ENCODE measurements at regions not wholly inside any gene's neighbourhood (a gene's known extent, or its start where the extent isn't known, plus 50 kb on each side); places are given as distances from the start of the nearest gene placed in this dataset.
"Not testable (repeated sequence)": the region's sequence is repeated elsewhere in the genome, so short reads cannot be mapped to it uniquely, and the experiment has no call there.

GRCh38 chr4:101730291-101731117, 60.0 kb upstream of the BANK1 start:
- DNase-seq = peak; percentile 31

- no peak for DNase-seq
Observed at GRCh38 chr4:101727238-101727637, 63.3 kb upstream of the BANK1 start.

GRCh38 chr4:101724093-101724492, 66.4 kb upstream of the BANK1 start:
- no peak for DNase-seq

GRCh38 chr4:101718810-101719209, 71.7 kb upstream of the BANK1 start:
- DNase-seq = no peak

DNA sequence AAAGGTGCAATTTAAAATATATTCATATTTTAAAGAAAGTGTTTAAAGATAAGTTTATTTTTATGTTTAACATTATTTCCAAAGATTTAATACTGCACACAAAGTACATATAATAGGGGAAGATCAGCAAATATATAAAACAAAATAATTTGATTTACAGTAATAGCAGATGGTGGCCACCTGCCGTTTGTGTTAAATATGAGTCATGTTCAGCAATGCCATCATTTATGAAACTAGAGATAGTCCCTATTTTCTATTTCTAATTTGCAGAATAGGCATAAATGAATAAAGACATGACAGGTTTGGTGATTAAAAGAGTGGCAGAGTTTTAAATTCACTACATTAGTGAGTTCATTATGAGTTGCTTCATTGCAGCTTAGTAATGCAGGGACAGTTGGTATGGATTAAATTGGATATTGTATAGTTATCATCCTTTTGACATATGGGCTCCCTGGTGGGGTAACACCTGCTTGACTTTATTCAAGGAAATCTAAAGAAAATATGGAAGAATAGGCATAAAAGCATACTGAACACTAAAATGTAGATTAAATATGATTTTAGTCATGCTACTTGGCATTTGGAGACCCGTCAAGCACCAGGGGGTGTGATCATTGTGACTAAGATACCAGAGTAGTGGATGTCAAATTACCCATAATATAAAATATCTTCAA, 78.8 kb upstream of the BANK1 start:
- peak; percentile 97 for DNase-seq

- DNase-seq = peak; percentile 45
Observed at GRCh38 chr4:101710806-101711205, 79.7 kb upstream of the BANK1 start.

GRCh38 chr4:101708293-101709039, 82.1 kb upstream of the BANK1 start:
- DNase-seq = no peak

GRCh38 chr4:101707596-101707995, 82.9 kb upstream of the BANK1 start:
- no peak for DNase-seq

GRCh38 chr4:101706535-101707057, 83.9 kb upstream of the BANK1 start:
- DNase-seq = no peak

GRCh38 chr4:101701551-101701950, 89.0 kb upstream of the BANK1 start:
- DNase-seq = no peak

DNA sequence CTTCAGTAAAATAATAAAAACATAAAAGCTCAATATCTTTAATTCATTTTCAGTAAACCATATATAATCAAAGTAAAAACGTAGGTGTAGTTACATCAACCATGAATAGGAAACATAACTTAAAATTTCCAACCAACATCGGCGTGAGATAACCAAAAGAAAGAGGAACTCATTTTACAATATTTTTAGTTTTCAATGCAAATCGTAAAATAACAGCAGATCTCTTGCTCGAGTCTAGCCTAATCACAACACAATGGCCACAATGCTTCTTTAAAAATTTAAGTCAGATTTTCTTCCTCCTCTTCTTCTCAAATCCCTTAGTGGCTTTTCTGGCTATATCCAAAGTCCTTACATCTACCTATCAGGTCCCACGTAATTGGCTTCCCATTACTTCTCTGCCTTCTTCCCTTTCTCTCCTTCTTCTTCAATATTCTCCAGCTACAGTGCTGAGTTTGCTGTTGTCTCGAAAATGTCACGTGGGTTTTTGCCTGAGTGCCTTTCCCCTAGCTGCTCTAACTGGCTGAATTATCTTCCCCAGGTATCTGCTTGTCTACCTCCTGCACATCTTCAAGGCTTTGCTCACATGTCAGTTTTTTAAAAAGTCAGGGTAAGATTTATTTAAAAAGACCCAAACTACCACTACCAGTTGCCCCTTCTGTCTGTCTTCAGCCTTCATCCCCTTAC, 90.9 kb upstream of the BANK1 start:
- DNase-seq = no peak

DNA sequence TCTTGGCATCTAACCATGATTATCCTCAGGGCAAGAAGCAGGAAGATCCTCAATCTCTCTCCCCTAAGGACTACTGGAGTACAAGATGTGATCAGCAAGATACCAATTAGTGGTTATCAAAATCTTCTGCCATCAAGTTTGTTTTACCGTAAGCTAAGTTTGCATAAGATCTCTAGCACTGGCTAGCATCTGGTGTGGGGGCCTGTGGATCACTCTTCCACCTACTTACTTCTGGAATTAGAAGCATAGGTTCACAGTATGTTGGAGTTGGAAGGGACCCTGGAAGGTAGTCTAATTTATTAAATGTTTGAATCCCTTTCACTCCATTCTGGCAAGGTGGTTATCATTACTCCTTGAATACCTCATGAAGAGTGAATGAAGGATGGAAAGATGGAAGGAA, 93.3 kb upstream of the BANK1 start:
- no peak for DNase-seq

DNA sequence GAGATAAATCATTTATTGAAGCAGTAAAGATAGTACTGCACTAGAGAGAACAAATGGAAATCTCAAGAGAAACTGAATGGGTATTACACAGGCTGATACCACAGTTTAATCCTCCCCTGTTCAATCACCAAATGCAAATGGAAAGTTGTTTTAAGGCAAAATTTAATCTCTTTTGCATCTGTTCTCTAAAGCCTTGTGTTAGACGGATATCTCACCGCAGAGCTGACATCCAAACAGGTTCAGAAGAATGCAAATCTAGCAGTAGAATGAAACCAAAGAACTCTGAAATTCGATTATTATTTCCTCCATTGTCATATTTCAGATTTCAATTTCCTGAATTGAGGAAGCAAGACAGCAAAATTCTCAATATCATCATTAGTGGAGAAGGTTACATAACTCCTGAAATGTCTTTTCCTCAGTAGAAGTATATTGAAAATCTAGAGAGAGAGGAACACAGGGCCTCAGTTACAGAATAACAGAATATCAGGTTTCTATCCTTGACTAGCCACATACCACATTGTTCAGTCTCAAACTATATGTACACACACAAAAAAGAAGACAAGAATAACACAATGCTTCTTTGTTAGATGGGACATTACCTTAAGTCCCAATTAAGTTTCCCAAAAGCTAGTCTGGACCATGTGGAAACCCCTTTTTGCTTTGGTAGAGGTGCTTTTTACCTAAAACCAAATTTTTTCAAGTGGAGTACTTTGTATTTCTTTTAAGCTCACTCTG, 94.1 kb upstream of the BANK1 start:
- DNase-seq = no peak

GRCh38 chr4:101695176-101695575, 95.4 kb upstream of the BANK1 start:
- no peak for DNase-seq

- not testable (repeated sequence) for DNase-seq
Observed at GRCh38 chr4:101694403-101694802, 96.1 kb upstream of the BANK1 start.

- peak; percentile 80 for DNase-seq
Observed at GRCh38 chr4:101693842-101694398, 96.6 kb upstream of the BANK1 start.

DNA sequence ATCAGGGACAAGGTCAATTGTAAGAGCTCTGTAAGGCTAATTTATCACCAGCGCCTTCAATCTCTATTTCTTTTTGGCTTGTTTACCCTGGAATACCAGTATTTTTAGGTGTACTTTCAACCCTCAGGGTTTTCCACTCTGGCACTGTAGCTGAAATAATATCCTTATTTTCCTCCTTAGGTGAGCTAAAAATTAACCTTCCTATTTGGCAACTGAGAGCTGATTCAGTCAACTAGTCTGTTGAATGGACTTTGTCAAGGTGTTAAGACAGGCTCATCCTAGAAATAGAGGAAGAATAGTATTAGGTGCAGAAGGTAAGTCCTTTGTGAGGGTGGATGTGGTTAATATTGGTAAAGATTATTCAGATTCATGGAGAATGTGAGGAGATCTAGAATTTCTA, 101.3 kb upstream of the BANK1 start:
- no peak for DNase-seq

GRCh38 chr4:101685126-101685525, 105.4 kb upstream of the BANK1 start:
- DNase-seq = no peak

- DNase-seq = peak; percentile 66
Observed at GRCh38 chr4:101682946-101683345, 107.6 kb upstream of the BANK1 start.

- DNase-seq = no peak
Observed at GRCh38 chr4:101678180-101678579, 112.3 kb upstream of the BANK1 start.

GRCh38 chr4:101670897-101671296, 119.6 kb upstream of the BANK1 start:
- no peak for DNase-seq

GRCh38 chr4:101670370-101670769, 120.2 kb upstream of the BANK1 start:
- no peak for DNase-seq

All from NCI-H1694 treated with DMSO at 0.1 percent for 48 hours (cell line).